ENCODE measurements at regions not wholly inside any gene's neighbourhood (a gene's known extent, or its start where the extent isn't known, plus 50 kb on each side); places are given as distances from the start of the nearest gene placed in this dataset.

GRCh38 chr17:73813201-73813600 is 169.0 kb upstream of the SDK2 start:
- DNase-seq (ENCODE audit: low spot score) (no peak), ATAC-seq (ENCODE audit: low FRiP score) (no peak)
- TF ChIP-seq, protein P1, sequence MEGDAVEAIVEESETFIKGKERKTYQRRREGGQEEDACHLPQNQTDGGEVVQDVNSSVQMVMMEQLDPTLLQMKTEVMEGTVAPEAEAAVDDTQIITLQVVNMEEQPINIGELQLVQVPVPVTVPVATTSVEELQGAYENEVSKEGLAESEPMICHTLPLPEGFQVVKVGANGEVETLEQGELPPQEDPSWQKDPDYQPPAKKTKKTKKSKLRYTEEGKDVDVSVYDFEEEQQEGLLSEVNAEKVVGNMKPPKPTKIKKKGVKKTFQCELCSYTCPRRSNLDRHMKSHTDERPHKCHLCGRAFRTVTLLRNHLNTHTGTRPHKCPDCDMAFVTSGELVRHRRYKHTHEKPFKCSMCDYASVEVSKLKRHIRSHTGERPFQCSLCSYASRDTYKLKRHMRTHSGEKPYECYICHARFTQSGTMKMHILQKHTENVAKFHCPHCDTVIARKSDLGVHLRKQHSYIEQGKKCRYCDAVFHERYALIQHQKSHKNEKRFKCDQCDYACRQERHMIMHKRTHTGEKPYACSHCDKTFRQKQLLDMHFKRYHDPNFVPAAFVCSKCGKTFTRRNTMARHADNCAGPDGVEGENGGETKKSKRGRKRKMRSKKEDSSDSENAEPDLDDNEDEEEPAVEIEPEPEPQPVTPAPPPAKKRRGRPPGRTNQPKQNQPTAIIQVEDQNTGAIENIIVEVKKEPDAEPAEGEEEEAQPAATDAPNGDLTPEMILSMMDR (IDR thresholded peaks at IDR 0.05) = no peak

- TF ChIP-seq, protein P1 (IDR thresholded peaks at IDR 0.05) = no peak
- ATAC-seq (ENCODE audit: low FRiP score) (no peak), DNase-seq (ENCODE audit: low spot score) (no peak)
These were observed 169.8 kb upstream of the SDK2 start for GRCh38 chr17:73814075-73814474.

GRCh38 chr17:73815474-73815873 is 171.2 kb upstream of the SDK2 start:
- TF ChIP-seq, protein P1 (IDR thresholded peaks at IDR 0.05) = no peak
- ATAC-seq (ENCODE audit: low FRiP score) (no peak), DNase-seq (ENCODE audit: low spot score) (no peak)

- no peak for DNase-seq (ENCODE audit: low spot score)
- ATAC-seq (ENCODE audit: low FRiP score) = no peak
- TF ChIP-seq, protein P1 (IDR thresholded peaks at IDR 0.05) = no peak
These were observed 175.5 kb upstream of the SDK2 start for GRCh38 chr17:73819440-73820395.

DNA sequence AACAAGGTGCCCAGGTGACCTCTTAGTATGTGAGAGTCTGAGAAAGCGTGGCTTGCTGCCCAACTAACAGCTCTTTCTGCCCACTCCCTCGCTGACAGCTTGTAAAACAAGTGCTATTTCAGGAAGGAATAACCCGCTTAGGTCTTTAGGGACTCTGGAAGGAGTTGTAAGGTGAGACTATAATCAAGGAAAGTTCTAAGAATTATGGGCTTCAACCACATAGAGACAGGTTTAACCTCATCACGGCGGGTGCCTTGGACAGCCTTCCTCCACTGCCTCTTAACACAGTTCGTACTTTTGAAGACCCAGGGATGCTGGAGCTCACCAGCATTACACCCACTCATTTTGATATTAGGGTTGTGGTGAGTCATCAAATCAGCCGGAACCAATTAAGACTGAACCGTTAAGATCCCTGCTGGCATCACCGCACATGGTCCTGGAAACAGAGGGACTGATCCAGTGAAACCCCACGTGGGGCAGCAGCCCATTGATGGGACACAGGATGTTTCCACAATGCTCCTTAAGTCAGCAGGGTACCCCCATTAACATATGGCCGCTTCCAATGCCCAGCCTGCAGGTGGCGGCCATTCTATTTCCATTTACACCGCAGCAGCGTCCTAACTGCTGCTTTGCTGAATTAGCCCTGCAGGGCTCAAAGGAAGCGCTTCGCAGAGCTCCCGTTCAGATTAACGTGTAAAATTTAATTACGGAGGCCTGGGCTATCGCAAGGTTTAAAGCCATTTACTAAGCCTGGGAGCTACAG is 176.6 kb upstream of the SDK2 start:
- TF ChIP-seq, protein P1 (IDR thresholded peaks at IDR 0.05) = no peak
- DNase-seq (ENCODE audit: low spot score) = no peak
- no peak for ATAC-seq (ENCODE audit: low FRiP score)

DNA sequence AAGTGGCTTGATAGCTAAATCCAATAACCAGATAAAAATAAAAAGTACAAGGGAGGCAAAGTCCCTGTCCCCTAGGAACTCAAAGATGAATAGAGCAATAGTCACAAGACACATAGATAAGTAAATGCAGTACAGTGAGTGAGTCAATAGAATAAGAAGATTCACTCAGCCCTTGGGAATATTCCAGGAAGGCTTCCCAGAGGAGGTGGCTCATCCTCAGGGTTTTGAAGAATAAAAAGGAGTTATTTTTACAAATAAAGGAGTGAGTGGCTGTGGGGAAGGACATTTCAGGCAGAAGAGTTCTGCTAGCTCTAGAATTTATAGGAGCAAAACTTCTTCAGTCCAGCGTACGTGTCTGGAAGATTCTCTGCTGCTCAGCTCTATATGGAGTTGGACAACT is 177.4 kb upstream of the SDK2 start:
- TF ChIP-seq, protein P1 (IDR thresholded peaks at IDR 0.05) = no peak
- ATAC-seq (ENCODE audit: low FRiP score) = no peak
- no peak for DNase-seq (ENCODE audit: low spot score)

All from omental fat pad (tissue), 3 donors.